ENCODE measurements at regions not wholly inside any gene's neighbourhood (a gene's known extent, or its start where the extent isn't known, plus 50 kb on each side); places are given as distances from the start of the nearest gene placed in this dataset.

DNA sequence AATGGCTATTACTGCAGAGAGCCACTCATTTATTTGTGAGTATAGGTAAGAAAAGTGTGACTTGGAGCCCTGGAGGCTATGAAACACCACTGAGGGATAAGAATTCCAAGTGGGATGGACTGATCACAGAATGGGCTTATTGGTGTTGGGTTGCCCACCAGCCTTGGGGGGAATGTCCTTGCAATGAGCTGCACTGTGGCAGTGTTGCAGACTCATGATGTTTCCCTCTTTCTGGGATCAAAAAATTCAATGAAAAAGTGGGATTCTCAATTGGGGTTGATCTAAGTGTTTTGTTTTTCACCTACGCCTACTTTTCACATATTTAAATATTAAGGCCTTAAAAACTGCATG lies 1024.5 kb upstream of the PCDH10 start:
- intact Hi-C loops (cut with micrococcal nuclease): no loop called here
- Histone ChIP-seq H3K36me3 (no peaks in the 10 kb centered on the region), H3K27ac (replicated peaks) (no peak overlapping the region), H3K27me3 (ENCODE audit: low read depth) (no peaks in the 10 kb centered on the region), H3K4me3 (no peak overlapping the region), H3K9me3 (replicated peaks) (no peaks in the 10 kb centered on the region), H3K4me1 (no peaks in the 10 kb centered on the region)
- TF ChIP-seq, protein P1, sequence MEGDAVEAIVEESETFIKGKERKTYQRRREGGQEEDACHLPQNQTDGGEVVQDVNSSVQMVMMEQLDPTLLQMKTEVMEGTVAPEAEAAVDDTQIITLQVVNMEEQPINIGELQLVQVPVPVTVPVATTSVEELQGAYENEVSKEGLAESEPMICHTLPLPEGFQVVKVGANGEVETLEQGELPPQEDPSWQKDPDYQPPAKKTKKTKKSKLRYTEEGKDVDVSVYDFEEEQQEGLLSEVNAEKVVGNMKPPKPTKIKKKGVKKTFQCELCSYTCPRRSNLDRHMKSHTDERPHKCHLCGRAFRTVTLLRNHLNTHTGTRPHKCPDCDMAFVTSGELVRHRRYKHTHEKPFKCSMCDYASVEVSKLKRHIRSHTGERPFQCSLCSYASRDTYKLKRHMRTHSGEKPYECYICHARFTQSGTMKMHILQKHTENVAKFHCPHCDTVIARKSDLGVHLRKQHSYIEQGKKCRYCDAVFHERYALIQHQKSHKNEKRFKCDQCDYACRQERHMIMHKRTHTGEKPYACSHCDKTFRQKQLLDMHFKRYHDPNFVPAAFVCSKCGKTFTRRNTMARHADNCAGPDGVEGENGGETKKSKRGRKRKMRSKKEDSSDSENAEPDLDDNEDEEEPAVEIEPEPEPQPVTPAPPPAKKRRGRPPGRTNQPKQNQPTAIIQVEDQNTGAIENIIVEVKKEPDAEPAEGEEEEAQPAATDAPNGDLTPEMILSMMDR (IDR thresholded peaks at IDR 0.05; ENCODE audit: borderline replicate concordance): no peak
- DNase-seq: no peak

DNA sequence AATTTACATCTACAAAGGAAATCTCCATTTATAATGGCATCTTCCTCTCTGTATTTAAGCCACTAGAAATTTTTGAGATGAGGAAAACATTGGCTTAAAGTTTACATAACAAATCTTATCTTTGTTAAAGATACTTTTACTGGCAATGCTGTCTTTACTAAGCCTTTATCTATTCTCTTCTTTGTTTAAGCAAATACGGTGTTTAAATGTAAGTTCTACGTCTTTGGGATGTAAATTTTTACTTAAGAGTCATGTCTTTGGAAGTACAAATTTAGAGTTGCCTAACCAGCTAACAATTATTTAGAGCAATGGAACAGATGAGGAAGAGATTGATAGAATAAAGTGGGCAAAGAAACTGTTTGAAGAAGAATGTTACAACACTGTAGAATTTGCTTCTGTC lies 1024.0 kb upstream of the PCDH10 start:
- intact Hi-C loops (cut with micrococcal nuclease): no loop called here
- H3K27me3 ChIP-seq (ENCODE audit: low read depth): no peaks in the 10 kb centered on the region
- no peak for DNase-seq
- H3K27ac ChIP-seq (replicated peaks): no peak overlapping the region
- TF ChIP-seq, protein P1 (IDR thresholded peaks at IDR 0.05; ENCODE audit: borderline replicate concordance): no peak
- no peaks in the 10 kb centered on the region for H3K36me3 ChIP-seq
- no peaks in the 10 kb centered on the region for H3K9me3 ChIP-seq (replicated peaks)
- H3K4me1 ChIP-seq: no peaks in the 10 kb centered on the region
- H3K4me3 ChIP-seq: no peak overlapping the region

DNA sequence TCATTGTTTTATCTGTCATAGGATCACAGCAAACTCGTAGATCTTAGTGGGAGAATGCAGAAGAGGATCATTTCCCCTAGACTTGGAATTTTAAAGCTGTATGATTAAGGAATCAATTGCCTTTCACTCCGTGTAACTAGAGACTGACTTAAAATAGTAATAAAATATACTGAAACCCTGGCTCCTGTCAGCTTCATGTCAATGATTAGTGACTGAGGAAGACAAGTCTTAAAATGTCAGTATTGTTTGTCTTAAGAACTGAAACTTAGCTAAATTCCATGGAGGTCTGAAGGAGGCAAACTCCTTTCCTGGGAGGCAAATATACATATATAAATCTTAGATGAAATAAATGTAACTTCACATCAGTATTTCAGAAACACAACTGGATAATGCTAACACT lies 1016.7 kb upstream of the PCDH10 start:
- H3K4me1 ChIP-seq: no peaks in the 10 kb centered on the region
- peaks cover 34% of the 10 kb centered on the region for H3K9me3 ChIP-seq (replicated peaks)
- H3K27me3 ChIP-seq (ENCODE audit: low read depth): no peaks in the 10 kb centered on the region
- no peaks in the 10 kb centered on the region for H3K36me3 ChIP-seq
- no peak for DNase-seq
- H3K4me3 ChIP-seq: no peak overlapping the region
- no peak overlapping the region for H3K27ac ChIP-seq (replicated peaks)
- TF ChIP-seq, protein P1 (IDR thresholded peaks at IDR 0.05; ENCODE audit: borderline replicate concordance): no peak
- intact Hi-C loops (cut with micrococcal nuclease): no loop called here

DNA sequence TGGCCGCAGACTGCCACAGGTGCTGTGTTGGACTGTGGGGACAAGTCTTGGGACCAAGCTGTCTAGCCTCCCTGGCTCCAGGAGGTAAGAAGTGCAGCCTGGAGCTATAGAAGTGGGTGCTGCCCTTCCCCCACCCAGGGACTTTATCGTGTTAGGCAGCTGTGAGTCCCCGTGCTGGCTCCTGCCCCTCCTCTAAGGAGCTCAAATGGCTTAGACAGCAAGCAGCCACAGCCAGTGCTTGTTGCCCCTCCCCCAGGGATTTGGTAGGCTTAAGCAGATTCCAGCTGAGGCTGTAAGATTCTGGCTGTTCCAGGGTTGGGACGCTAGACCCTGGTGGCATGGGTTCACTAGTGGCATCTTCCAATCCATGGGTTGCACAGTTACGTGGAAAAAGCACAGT lies 979.4 kb upstream of the PCDH10 start:
- no peak overlapping the region for H3K27ac ChIP-seq (replicated peaks)
- no peak overlapping the region for H3K4me3 ChIP-seq
- TF ChIP-seq, protein P1 (IDR thresholded peaks at IDR 0.05; ENCODE audit: borderline replicate concordance): no peak
- peaks cover 20% of the 10 kb centered on the region for H3K9me3 ChIP-seq (replicated peaks)
- DNase-seq: no peak
- intact Hi-C loops (cut with micrococcal nuclease): no loop called here
- H3K36me3 ChIP-seq: no peaks in the 10 kb centered on the region
- H3K27me3 ChIP-seq (ENCODE audit: low read depth): no peaks in the 10 kb centered on the region
- H3K4me1 ChIP-seq: no peaks in the 10 kb centered on the region

DNA sequence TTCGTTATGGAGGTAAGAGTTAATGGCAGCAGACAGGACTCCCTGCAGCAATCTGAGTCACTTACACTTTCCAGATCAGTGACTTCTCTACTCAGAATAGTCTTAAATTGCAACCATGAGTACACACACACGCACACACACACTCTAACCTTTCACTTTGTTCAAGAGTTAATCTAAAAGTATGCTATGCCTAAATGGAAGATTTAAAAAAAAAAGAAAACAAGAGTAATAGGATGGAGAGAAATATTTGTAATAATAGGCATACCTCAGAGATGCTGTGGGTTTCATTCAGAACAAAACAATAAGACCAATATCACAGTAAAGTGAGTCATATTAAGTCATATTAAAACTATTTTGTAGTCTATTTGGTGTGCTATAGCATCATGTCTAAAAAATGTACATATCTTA lies 969.1 kb upstream of the PCDH10 start:
- Histone ChIP-seq H3K4me1 (no peaks in the 10 kb centered on the region), H3K9me3 (replicated peaks) (peaks cover 36% of the 10 kb centered on the region), H3K36me3 (no peaks in the 10 kb centered on the region), H3K4me3 (no peak overlapping the region), H3K27ac (replicated peaks) (no peak overlapping the region), H3K27me3 (ENCODE audit: low read depth) (no peaks in the 10 kb centered on the region)
- TF ChIP-seq, protein P1 (IDR thresholded peaks at IDR 0.05; ENCODE audit: borderline replicate concordance): no peak
- no peak for DNase-seq
- intact Hi-C loops (cut with micrococcal nuclease): no loop called here

DNA sequence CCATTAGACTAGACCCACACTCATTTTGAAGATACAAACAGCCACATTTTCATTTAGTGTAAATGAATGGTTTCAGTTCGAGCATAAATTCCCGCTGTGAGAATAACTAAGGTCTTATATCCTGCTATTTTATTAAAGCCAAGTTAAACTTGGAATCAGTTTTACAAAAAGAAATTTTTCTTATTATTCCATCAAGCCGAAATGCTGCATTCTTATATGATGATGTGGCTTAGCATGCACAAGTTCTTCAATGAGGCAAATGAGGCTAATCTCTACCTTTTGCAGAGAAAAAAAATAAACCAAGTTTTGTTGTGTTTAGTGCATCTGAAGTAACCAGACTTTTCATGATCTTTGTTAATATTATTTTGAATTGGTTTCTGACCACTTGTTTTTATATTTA lies 953.9 kb upstream of the PCDH10 start:
- no peak overlapping the region for H3K27ac ChIP-seq (replicated peaks)
- TF ChIP-seq, protein P1 (IDR thresholded peaks at IDR 0.05; ENCODE audit: borderline replicate concordance): no peak
- H3K4me1 ChIP-seq: no peaks in the 10 kb centered on the region
- no peaks in the 10 kb centered on the region for H3K36me3 ChIP-seq
- no peaks in the 10 kb centered on the region for H3K27me3 ChIP-seq (ENCODE audit: low read depth)
- intact Hi-C loops (cut with micrococcal nuclease): no loop called here
- DNase-seq: no peak
- H3K4me3 ChIP-seq: no peak overlapping the region
- no peaks in the 10 kb centered on the region for H3K9me3 ChIP-seq (replicated peaks)

Data from left ventricle myocardium inferior (tissue), 1 donor.